ENCODE measurements at regions not wholly inside any gene's neighbourhood (a gene's known extent, or its start where the extent isn't known, plus 50 kb on each side); places are given as distances from the start of the nearest gene placed in this dataset.

DNA sequence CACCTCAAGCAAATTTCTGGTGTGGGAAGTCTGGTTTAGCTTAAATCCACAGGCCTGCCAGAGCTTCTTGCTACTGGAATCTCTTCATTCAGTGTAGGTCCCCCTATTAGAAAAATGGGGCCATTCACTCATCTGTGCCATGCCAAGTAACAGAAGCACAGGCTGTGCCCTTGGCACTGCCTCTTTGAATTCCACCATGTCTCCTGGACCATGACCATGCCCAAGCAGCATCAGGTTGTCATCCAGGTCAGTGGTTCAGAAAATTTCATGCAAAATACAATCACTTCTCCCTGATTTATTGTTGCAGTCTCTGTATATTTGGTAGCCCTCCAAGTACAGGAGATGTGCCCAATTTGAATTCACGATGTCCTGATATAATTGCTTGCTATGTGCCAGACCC lies 602.1 kb upstream of the ZNF385D start:
- no peaks in the 10 kb centered on the region for H3K36me3 ChIP-seq
- intact Hi-C loops (cut with DNase I; ENCODE audit: low total_unique reads): no loop called here
- no peak overlapping the region for H3K27ac ChIP-seq
- H3K9me3 ChIP-seq: no peaks in the 10 kb centered on the region
- H3K27me3 ChIP-seq: no peaks in the 10 kb centered on the region
- no peak for DNase-seq (ENCODE audit: low spot score in 2 of 2)
- H3K4me1 ChIP-seq: no peaks in the 10 kb centered on the region
- TF ChIP-seq, protein P1, sequence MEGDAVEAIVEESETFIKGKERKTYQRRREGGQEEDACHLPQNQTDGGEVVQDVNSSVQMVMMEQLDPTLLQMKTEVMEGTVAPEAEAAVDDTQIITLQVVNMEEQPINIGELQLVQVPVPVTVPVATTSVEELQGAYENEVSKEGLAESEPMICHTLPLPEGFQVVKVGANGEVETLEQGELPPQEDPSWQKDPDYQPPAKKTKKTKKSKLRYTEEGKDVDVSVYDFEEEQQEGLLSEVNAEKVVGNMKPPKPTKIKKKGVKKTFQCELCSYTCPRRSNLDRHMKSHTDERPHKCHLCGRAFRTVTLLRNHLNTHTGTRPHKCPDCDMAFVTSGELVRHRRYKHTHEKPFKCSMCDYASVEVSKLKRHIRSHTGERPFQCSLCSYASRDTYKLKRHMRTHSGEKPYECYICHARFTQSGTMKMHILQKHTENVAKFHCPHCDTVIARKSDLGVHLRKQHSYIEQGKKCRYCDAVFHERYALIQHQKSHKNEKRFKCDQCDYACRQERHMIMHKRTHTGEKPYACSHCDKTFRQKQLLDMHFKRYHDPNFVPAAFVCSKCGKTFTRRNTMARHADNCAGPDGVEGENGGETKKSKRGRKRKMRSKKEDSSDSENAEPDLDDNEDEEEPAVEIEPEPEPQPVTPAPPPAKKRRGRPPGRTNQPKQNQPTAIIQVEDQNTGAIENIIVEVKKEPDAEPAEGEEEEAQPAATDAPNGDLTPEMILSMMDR (IDR thresholded peaks at IDR 0.05): no peak
- TF ChIP-seq POLR2AphosphoS5 (IDR thresholded peaks at IDR 0.05): no peak
- no peak for TF ChIP-seq POLR2A (IDR thresholded peaks at IDR 0.05)
- no peak overlapping the region for H3K4me3 ChIP-seq

DNA sequence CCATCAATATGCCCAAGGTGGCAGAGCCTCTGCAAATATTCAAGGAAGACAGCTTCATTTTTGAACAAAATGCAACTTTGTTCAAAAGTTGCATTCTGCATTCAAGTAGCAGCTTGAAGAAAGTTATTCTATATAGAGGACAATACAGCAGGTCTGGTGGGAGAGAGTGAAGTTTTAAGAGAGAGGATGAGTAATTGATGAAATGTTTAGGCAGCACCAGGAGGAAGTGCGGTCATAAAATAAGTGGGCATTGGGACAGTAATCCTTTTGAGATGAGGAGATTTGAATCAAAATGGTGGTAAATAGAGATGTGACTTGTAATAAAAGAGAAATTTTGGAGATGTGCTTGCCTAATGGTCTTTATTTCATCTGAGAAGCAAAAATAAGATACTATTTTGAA lies 607.3 kb upstream of the ZNF385D start:
- TF ChIP-seq, protein P1 (IDR thresholded peaks at IDR 0.05): no peak
- no peak for TF ChIP-seq POLR2AphosphoS5 (IDR thresholded peaks at IDR 0.05)
- no peak for TF ChIP-seq POLR2A (IDR thresholded peaks at IDR 0.05)
- Histone ChIP-seq H3K9me3 (no peaks in the 10 kb centered on the region), H3K4me1 (no peaks in the 10 kb centered on the region), H3K27me3 (no peaks in the 10 kb centered on the region), H3K27ac (no peak overlapping the region), H3K4me3 (no peak overlapping the region), H3K36me3 (no peaks in the 10 kb centered on the region)
- DNase-seq (ENCODE audit: low spot score in 2 of 2): no peak
- intact Hi-C loops (cut with DNase I; ENCODE audit: low total_unique reads): no loop called here

DNA sequence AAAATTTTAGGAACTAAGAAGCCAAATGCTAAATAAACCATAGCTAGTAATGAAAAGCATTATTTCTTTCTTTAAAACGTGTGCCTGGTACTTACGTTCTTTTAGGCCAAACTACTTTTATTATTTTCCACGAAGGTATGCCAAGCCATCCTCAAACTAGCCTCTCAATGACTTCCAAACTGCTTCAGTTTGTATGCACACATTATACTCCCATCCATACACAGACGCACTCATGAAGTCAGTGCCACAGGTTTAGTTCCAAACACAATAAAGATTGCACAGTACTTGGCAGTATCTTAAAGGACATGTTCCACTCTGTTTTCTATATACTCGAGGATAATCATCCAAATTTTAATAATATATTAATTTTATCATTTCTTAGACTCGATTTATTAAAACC lies 609.2 kb upstream of the ZNF385D start:
- Histone ChIP-seq H3K36me3 (no peaks in the 10 kb centered on the region), H3K27ac (peak overlapping the region in 1 of 2 donors; percentile 5), H3K27me3 (no peaks in the 10 kb centered on the region), H3K9me3 (no peaks in the 10 kb centered on the region), H3K4me3 (no peak overlapping the region), H3K4me1 (no peaks in the 10 kb centered on the region)
- TF ChIP-seq POLR2A (IDR thresholded peaks at IDR 0.05): no peak
- TF ChIP-seq, protein P1 (IDR thresholded peaks at IDR 0.05): no peak
- TF ChIP-seq POLR2AphosphoS5 (IDR thresholded peaks at IDR 0.05): no peak
- intact Hi-C loops (cut with DNase I; ENCODE audit: low total_unique reads): no loop called here
- DNase-seq (ENCODE audit: low spot score in 2 of 2): no peak

DNA sequence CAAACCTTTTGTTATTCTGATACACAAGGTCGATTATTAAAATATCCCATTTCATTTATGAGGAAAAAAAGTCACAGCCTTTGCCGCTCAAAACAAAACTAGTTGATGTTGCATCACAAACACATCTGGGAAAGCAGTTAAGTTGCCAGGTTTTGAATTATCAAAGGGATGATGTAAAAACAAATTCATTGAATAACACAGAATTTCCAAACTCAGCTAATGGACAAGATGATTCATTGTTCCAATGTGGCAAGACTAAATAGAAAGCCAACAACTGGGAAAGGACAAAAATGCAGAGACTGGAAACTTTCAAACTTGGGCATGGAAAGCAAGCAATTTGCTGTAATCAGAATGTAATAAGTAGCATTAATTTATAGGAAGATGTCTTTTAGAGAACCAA lies 610.0 kb upstream of the ZNF385D start:
- H3K9me3 ChIP-seq: no peaks in the 10 kb centered on the region
- H3K27me3 ChIP-seq: no peaks in the 10 kb centered on the region
- H3K4me3 ChIP-seq: no peak overlapping the region
- no peaks in the 10 kb centered on the region for H3K4me1 ChIP-seq
- no peaks in the 10 kb centered on the region for H3K36me3 ChIP-seq
- intact Hi-C loops (cut with DNase I; ENCODE audit: low total_unique reads): no loop called here
- TF ChIP-seq, protein P1 (IDR thresholded peaks at IDR 0.05): no peak
- TF ChIP-seq POLR2AphosphoS5 (IDR thresholded peaks at IDR 0.05): peak in 1 of 3 donors; percentile 34
- no peak overlapping the region for H3K27ac ChIP-seq
- DNase-seq (ENCODE audit: low spot score in 2 of 2): no peak

DNA sequence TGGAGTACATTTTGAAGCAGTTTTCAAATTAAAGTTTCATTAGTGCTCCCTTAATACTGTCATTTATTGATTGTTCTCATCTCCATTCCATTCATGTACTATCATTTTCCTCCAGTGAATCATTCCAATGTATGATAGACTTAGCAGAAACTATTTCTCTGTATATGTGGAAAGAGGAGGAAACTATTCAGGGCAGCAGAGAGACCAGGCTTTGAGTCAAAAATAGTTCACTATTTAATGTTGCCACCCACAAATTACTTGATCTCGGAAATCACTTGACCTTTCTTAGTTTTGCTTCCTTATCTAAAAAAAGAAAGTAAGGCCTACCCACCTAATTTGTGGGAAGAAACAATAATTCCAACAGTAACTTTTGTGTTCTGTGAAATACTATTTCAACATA lies 610.5 kb upstream of the ZNF385D start:
- TF ChIP-seq, protein P1 (IDR thresholded peaks at IDR 0.05): no peak
- no peak for TF ChIP-seq POLR2A (IDR thresholded peaks at IDR 0.05)
- TF ChIP-seq POLR2AphosphoS5 (IDR thresholded peaks at IDR 0.05): no peak
- intact Hi-C loops (cut with DNase I; ENCODE audit: low total_unique reads): no loop called here
- H3K27ac ChIP-seq: no peak overlapping the region
- no peaks in the 10 kb centered on the region for H3K36me3 ChIP-seq
- H3K27me3 ChIP-seq: no peaks in the 10 kb centered on the region
- H3K9me3 ChIP-seq: peaks cover 0 to 3% of the 10 kb centered on the region in 2 donors
- no peak overlapping the region for H3K4me3 ChIP-seq
- DNase-seq (ENCODE audit: low spot score in 2 of 2): no peak
- H3K4me1 ChIP-seq: no peaks in the 10 kb centered on the region
